H9 (cell line): ENCODE measurements at regions not wholly inside any gene's neighbourhood (a gene's known extent, or its start where the extent isn't known, plus 50 kb on each side); places are given as distances from the start of the nearest gene placed in this dataset.
A peak's percentile ranks its signal among the peaks of the same experiment; 100 is the strongest.

Experiments
- DNase-seq: peaks from one replicate; pipeline ENCODE4 v3.0.0-alpha.2; 2017
- H2AFZ ChIP-seq: one replicate; pipeline ENCODE4 v1.6.1; 2013; ENCODE audit warnings: mild to moderate bottlenecking, low read length, control low read depth, moderate library complexity
- H2AK5ac ChIP-seq: 2 replicates; pipeline ENCODE4 v1.6.1; 2013; ENCODE audit warnings: low read length, control low read depth, mixed read lengths; ENCODE audit not compliant: insufficient read length
- H2BK120ac ChIP-seq: one replicate; pipeline ENCODE4 v1.6.1; 2013; ENCODE audit warnings: low read depth, mild to moderate bottlenecking, low read length, control low read depth, inconsistent platforms; ENCODE audit not compliant: poor library complexity, severe bottlenecking
- H2BK12ac ChIP-seq: 2 replicates; pipeline ENCODE4 v1.6.1; 2013; ENCODE audit warnings: low read length, control low read depth, mixed read lengths, low read depth; ENCODE audit not compliant: insufficient read length
- H2BK15ac ChIP-seq: 2 replicates; pipeline ENCODE4 v1.6.1; 2013; ENCODE audit warnings: low read depth, low read length, control low read depth
- H2BK20ac ChIP-seq: one replicate; pipeline ENCODE4 v1.6.1; 2013; ENCODE audit warnings: low read depth, mild to moderate bottlenecking, low read length, control low read depth, inconsistent platforms; ENCODE audit not compliant: poor library complexity, severe bottlenecking
- H2BK5ac ChIP-seq: 2 replicates; pipeline ENCODE4 v1.6.1; 2013; ENCODE audit warnings: low read length, control low read depth, mixed read lengths; ENCODE audit not compliant: insufficient read length
- H3K14ac ChIP-seq: 2 replicates; pipeline ENCODE4 v1.6.1; 2013; ENCODE audit warnings: low read length, control low read depth; ENCODE audit not compliant: insufficient read depth
- H3K18ac ChIP-seq: 2 replicates; pipeline ENCODE4 v1.6.1; 2013; ENCODE audit warnings: low read depth, mild to moderate bottlenecking, mixed read lengths, low read length, control low read depth; ENCODE audit not compliant: insufficient read length
- H3K23ac ChIP-seq: 2 replicates; pipeline ENCODE4 v1.6.1; 2013; ENCODE audit warnings: low read length, control low read depth, mixed read lengths, low read depth; ENCODE audit not compliant: insufficient read length
- H3K23me2 ChIP-seq: 2 replicates; pipeline ENCODE4 v1.6.1; 2013; ENCODE audit warnings: low read depth, mild to moderate bottlenecking, mixed read lengths, low read length, control low read depth; ENCODE audit not compliant: insufficient read length, poor library complexity, severe bottlenecking
- H3K27ac ChIP-seq: 2 replicates; pipeline ENCODE4 v1.5.1; 2013; ENCODE audit warnings: low read length, control low read depth, mixed read lengths, low read depth; ENCODE audit not compliant: insufficient read length
- H3K27me3 ChIP-seq: 2 replicates; pipeline ENCODE4 v1.6.1; 2013; ENCODE audit warnings: low read length, control low read depth, inconsistent platforms; ENCODE audit not compliant: insufficient read depth
- H3K4ac ChIP-seq: 2 replicates; pipeline ENCODE4 v1.6.1; 2013; ENCODE audit warnings: low read depth, mild to moderate bottlenecking, control low read depth, inconsistent platforms, low read length, moderate library complexity
- H3K4me1 ChIP-seq: 2 replicates; pipeline ENCODE4 v1.6.1; 2013; ENCODE audit warnings: low read length, control low read depth, inconsistent platforms; ENCODE audit not compliant: insufficient read depth
- H3K4me2 ChIP-seq: 2 replicates; pipeline ENCODE4 v1.6.1; 2013; ENCODE audit warnings: low read length, control low read depth, mixed read lengths; ENCODE audit not compliant: insufficient read length, insufficient read depth
- H3K56ac ChIP-seq: 2 replicates; pipeline ENCODE4 v1.6.1; 2013; ENCODE audit warnings: low read depth, mild to moderate bottlenecking, mixed read lengths, low read length, control low read depth; ENCODE audit not compliant: insufficient read length
- H3K79me1 ChIP-seq: 2 replicates; pipeline ENCODE4 v1.6.1; 2013; ENCODE audit warnings: low read depth, mild to moderate bottlenecking, moderate library complexity, low read length, control low read depth, inconsistent platforms; ENCODE audit not compliant: insufficient read depth, poor library complexity, severe bottlenecking
- H3K79me2 ChIP-seq: 2 replicates; pipeline ENCODE4 v1.6.1; 2013; ENCODE audit warnings: low read length, control low read depth, inconsistent platforms; ENCODE audit not compliant: insufficient read depth
- H3K9ac ChIP-seq: 2 replicates; pipeline ENCODE4 v1.6.1; 2013; ENCODE audit warnings: low read length, control low read depth, mixed read lengths; ENCODE audit not compliant: insufficient read length; ENCODE audit errors: extremely low read depth
- H3K9me3 ChIP-seq: one replicate; pipeline ENCODE4 v1.6.1; 2013; ENCODE audit warnings: low read depth, low read length, inconsistent platforms; ENCODE audit not compliant: control insufficient read depth
- H3T11ph ChIP-seq: one replicate; pipeline ENCODE4 v1.6.1; 2013; ENCODE audit warnings: mild to moderate bottlenecking, low read length, control low read depth, inconsistent platforms
- H4K20me1 ChIP-seq: one replicate; pipeline ENCODE4 v1.6.1; 2013; ENCODE audit not compliant: control insufficient read depth, insufficient read length, insufficient read depth
- H4K5ac ChIP-seq: 2 replicates; pipeline ENCODE4 v1.6.1; 2013; ENCODE audit warnings: low read depth, mild to moderate bottlenecking, mixed read lengths, low read length, control low read depth; ENCODE audit not compliant: insufficient read length
- H4K8ac ChIP-seq: replicated peaks from 2 replicates; pipeline ENCODE4 v1.6.1; 2013; ENCODE audit warnings: low read length, control low read depth, mixed read lengths, low read depth; ENCODE audit not compliant: insufficient read length
- H4K91ac ChIP-seq: 2 replicates; pipeline ENCODE4 v1.6.1; 2013; ENCODE audit warnings: low read depth, mild to moderate bottlenecking, moderate library complexity, mixed read lengths, low read length, control low read depth; ENCODE audit not compliant: insufficient read length
- H3K27ac Mint-ChIP-seq, 3 experiments: 2 replicates in 2 of 3; 3 replicates in 1 of 3; pipeline ENCODE4 v1.8.0; 2020 to 2021; ENCODE audit warnings: mixed read lengths in 3 of 3, mild to moderate bottlenecking in 1 of 3, moderate library complexity in 1 of 3
- H3K27me3 Mint-ChIP-seq: 2 replicates; pipeline ENCODE4 v1.8.0; 2021; ENCODE audit warnings: low read depth, mild to moderate bottlenecking, moderate library complexity, mixed read lengths
- H3K36me3 Mint-ChIP-seq, 3 experiments: 2 replicates in 2 of 3; 3 replicates in 1 of 3; pipeline ENCODE4 v1.8.0; 2020 to 2021; ENCODE audit warnings: low read depth in 3 of 3, mixed read lengths in 3 of 3; ENCODE audit not compliant: insufficient read depth in 1 of 3
- H3K4me1 Mint-ChIP-seq, 2 experiments: 2 replicates each; pipeline ENCODE4 v1.8.0; 2020; ENCODE audit warnings: mixed read lengths in 2 of 2
- H3K4me3 Mint-ChIP-seq, 2 experiments: 2 replicates in 1 of 2; 3 replicates in 1 of 2; pipeline ENCODE4 v1.8.0; 2020 to 2021; ENCODE audit warnings: mild to moderate bottlenecking in 2 of 2, mixed read lengths in 2 of 2, moderate library complexity in 1 of 2
- H3K9me3 Mint-ChIP-seq, 2 experiments: 2 replicates in 1 of 2; 3 replicates in 1 of 2; pipeline ENCODE4 v1.8.0; 2020; ENCODE audit warnings: mild to moderate bottlenecking in 2 of 2, mixed read lengths in 2 of 2, moderate library complexity in 1 of 2
- CTCF ChIP-seq: fragments of 200-600 bp; sonication (generic); conservative IDR thresholded peaks from 3 replicates; pipeline ENCODE4 v1.8.0; 2021; ENCODE audit warnings: antibody characterized with exemption, mild to moderate bottlenecking
- whole genome bisulfite sequencing: extraction: QIAGEN DNeasy Blood & Tissue Kit; methylation state at CpG from one replicate; pipeline ENCODE4 v1.1.7; 2013; ENCODE audit warnings: missing lambda C conversion rate, low lambda C conversion rate, mixed read lengths; ENCODE audit not compliant: insufficient read length; ENCODE audit errors: extremely low coverage; 5-methylcytosine and 5-hydroxymethylcytosine counted together

- no CpG with 5 or more reads among the region's 10 CpGs for WGBS
- H3K27ac ChIP-seq, result no peak overlapping the region
- no peak overlapping the region for H3T11ph ChIP-seq
- no peaks in the 10 kb centered on the region for H3K27me3 ChIP-seq
- Mint-ChIP-seq H3K4me3 (no peak overlapping the region), H3K27me3 (0 out of 2 replicates have a peak, but pooled peaks cover 2% of the 10 kb centered on the region), H3K36me3 (peaks cover 0 to 9% (median 2%) of the 10 kb centered on the region in 3 experiments; a peak in 5 of 7 replicates), H3K4me1 (peaks cover 22 to 23% of the 10 kb centered on the region in 2 experiments), H3K9me3 (peaks cover 14 to 15% of the 10 kb centered on the region in 2 experiments), H3K27ac (no peak overlapping the region; a peak in 1 of 7 replicates)
- no peak overlapping the region for H2AFZ ChIP-seq
- H3K79me2 ChIP-seq, result no peaks in the 10 kb centered on the region
- H3K23ac ChIP-seq, result no peak overlapping the region
- H3K18ac ChIP-seq, result no peak overlapping the region
- no peak overlapping the region for H3K4ac ChIP-seq
- no peak overlapping the region for H2BK12ac ChIP-seq
- no peak overlapping the region for H3K56ac ChIP-seq
- H2BK120ac ChIP-seq, result no peak overlapping the region
- H3K79me1 ChIP-seq, result no peaks in the 10 kb centered on the region
- DNase-seq, result peak; percentile 6
- no peak for TF ChIP-seq CTCF
- no peak overlapping the region for H4K5ac ChIP-seq
- H4K8ac ChIP-seq, result no peak overlapping the region
- H2BK5ac ChIP-seq, result no peak overlapping the region
- H3K23me2 ChIP-seq, result no peaks in the 10 kb centered on the region
- no peak overlapping the region for H2BK20ac ChIP-seq
- H3K14ac ChIP-seq, result no peak overlapping the region; the same call in 1 of the 2 replicates
- H2AK5ac ChIP-seq, result no peak overlapping the region
- H4K91ac ChIP-seq, result no peak overlapping the region
- H3K9me3 ChIP-seq, result no peaks in the 10 kb centered on the region
- H4K20me1 ChIP-seq, result no peaks in the 10 kb centered on the region
- H2BK15ac ChIP-seq, result no peak overlapping the region
- H3K4me2 ChIP-seq, result no peak overlapping the region
- no peaks in the 10 kb centered on the region for H3K4me1 ChIP-seq
- no peak overlapping the region for H3K9ac ChIP-seq
These were observed 1423.8 kb downstream of the TBC1D22A start for GRCh38 chr22:48186146-48186790.
